GM06990 (cell line): ENCODE measurements at regions not wholly inside any gene's neighbourhood (a gene's known extent, or its start where the extent isn't known, plus 50 kb on each side); places are given as distances from the start of the nearest gene placed in this dataset.
"Not testable (repeated sequence)": the region's sequence is repeated elsewhere in the genome, so short reads cannot be mapped to it uniquely, and the experiment has no call there.

Source experiments
- DNase-seq: peaks from one replicate; pipeline ENCODE4 v3.0.0-alpha.2; 2011; ENCODE audit not compliant: insufficient read length; ENCODE audit errors: extremely low read depth
- H3K27me3 ChIP-seq: replicated peaks from 2 replicates; pipeline ENCODE4 v1.6.0; 2011; ENCODE audit warnings: low read length; ENCODE audit not compliant: control insufficient read depth, insufficient read depth
- H3K36me3 ChIP-seq: 2 replicates; pipeline ENCODE4 v1.5.1; 2011; ENCODE audit warnings: low read length; ENCODE audit not compliant: control insufficient read depth, insufficient read depth
- H3K4me3 ChIP-seq: replicated peaks from 2 replicates; pipeline ENCODE4 v1.5.1; 2011; ENCODE audit warnings: low read depth, mild to moderate bottlenecking, control low read depth, low read length
- TF ChIP-seq, protein P1 (sequence below): IDR thresholded peaks from 2 replicates; pipeline ENCODE4 v1.5.1; 2011; ENCODE audit warnings: low read length, control low read depth, mild to moderate bottlenecking, inconsistent platforms; ENCODE audit not compliant: insufficient read depth, poor library complexity, severe bottlenecking

GRCh38 chr9:124135813-124136365 is 121.9 kb upstream of the NEK6 start:
- Histone ChIP-seq H3K36me3 (no peaks in the 10 kb centered on the region), H3K4me3 (no peak overlapping the region), H3K27me3 (no peaks in the 10 kb centered on the region)
- TF ChIP-seq, protein P1, sequence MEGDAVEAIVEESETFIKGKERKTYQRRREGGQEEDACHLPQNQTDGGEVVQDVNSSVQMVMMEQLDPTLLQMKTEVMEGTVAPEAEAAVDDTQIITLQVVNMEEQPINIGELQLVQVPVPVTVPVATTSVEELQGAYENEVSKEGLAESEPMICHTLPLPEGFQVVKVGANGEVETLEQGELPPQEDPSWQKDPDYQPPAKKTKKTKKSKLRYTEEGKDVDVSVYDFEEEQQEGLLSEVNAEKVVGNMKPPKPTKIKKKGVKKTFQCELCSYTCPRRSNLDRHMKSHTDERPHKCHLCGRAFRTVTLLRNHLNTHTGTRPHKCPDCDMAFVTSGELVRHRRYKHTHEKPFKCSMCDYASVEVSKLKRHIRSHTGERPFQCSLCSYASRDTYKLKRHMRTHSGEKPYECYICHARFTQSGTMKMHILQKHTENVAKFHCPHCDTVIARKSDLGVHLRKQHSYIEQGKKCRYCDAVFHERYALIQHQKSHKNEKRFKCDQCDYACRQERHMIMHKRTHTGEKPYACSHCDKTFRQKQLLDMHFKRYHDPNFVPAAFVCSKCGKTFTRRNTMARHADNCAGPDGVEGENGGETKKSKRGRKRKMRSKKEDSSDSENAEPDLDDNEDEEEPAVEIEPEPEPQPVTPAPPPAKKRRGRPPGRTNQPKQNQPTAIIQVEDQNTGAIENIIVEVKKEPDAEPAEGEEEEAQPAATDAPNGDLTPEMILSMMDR: no peak
- DNase-seq: no peak

- peak; percentile 80 for DNase-seq
- Histone ChIP-seq H3K27me3 (no peaks in the 10 kb centered on the region), H3K4me3 (peak overlapping the region; percentile 41), H3K36me3 (no peaks in the 10 kb centered on the region)
- TF ChIP-seq, protein P1: no peak
Measured at GRCh38 chr9:124137009-124137943, 120.5 kb upstream of the NEK6 start.

- DNase-seq: no peak
- TF ChIP-seq, protein P1: no peak
- Histone ChIP-seq H3K36me3 (no peaks in the 10 kb centered on the region), H3K27me3 (no peaks in the 10 kb centered on the region), H3K4me3 (peak overlapping the region; percentile 41)
Measured at GRCh38 chr9:124137944-124138335, 119.8 kb upstream of the NEK6 start.

- Histone ChIP-seq H3K4me3 (no peak overlapping the region), H3K36me3 (no peaks in the 10 kb centered on the region), H3K27me3 (no peaks in the 10 kb centered on the region)
- TF ChIP-seq, protein P1: no peak
- no peak for DNase-seq
Measured at GRCh38 chr9:124139001-124139400, 118.7 kb upstream of the NEK6 start.

DNA sequence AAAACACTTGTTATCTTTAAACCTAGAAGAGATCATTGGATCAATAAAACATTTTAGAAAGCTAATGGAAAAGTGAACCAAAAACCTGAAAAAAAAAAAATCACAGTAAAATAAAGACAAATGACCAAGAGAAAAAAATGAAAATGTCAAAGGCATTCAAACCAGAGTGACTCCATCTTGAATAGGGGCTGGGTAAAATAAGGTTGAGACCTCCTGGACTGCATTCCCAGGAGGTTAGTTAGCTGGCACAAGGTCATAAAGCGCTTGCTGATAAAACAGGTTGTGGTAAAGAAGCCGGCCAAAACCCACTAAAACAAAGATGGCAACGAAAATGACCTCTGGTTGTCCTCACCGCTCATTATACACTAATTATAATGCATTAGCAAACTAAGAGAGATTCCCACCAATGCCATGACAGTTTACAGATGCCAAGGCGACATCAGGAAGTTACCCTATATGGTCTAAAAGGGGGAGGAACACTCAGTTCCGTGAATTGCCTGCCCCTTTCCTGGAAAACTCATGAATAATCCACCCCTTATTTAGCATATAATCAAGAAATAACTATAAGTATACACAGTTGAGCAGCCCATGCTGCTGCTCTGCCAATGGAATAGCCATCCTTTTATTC is 116.7 kb upstream of the NEK6 start:
- no peak for DNase-seq
- Histone ChIP-seq H3K36me3 (no peaks in the 10 kb centered on the region), H3K4me3 (no peak overlapping the region), H3K27me3 (no peaks in the 10 kb centered on the region)
- TF ChIP-seq, protein P1: no peak

- not testable (repeated sequence) for H3K4me3 ChIP-seq, H3K27me3 ChIP-seq, H3K36me3 ChIP-seq, DNase-seq
Measured at GRCh38 chr9:124144561-124145123, 113.1 kb upstream of the NEK6 start.
